PC-9 (cell line): ENCODE measurements at regions not wholly inside any gene's neighbourhood (a gene's known extent, or its start where the extent isn't known, plus 50 kb on each side); places are given as distances from the start of the nearest gene placed in this dataset.

ENCODE experiments used
- CTCF ChIP-seq: fragments of 200-600 bp; sonication (generic); conservative IDR thresholded peaks from 2 replicates; pipeline ENCODE4 v1.6.1; 2017; ENCODE audit warnings: mixed run types, antibody characterized with exemption, mild to moderate bottlenecking, moderate library complexity
- EZH2 ChIP-seq: fragments of 200-600 bp; sonication (generic); IDR thresholded peaks from 2 replicates; pipeline ENCODE4 v1.8.0; 2017; ENCODE audit warnings: antibody characterized with exemption, low read depth

DNA sequence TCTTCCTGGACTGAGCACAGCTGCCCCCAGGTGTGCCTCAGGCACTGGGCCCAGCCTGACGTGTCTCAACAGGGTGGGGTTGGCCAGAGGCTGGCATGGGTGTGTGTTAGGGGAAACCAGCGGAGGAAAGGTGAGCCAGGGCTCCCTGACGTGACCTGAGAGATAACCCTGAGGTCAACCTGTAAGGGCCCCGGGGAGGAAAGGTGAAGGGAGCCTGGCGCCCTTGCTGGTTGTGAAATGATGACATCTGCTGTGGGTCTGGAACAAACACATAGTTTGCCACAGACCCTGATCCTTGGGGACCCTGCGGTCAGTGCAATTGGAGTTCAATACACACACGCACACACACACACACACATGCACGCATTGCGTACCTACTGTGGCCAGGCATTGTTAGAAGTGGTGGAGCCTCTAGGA, 100.2 kb upstream of the TLE3 start:
- TF ChIP-seq CTCF (no peak), EZH2 (no peak)
